ENCODE measurements at regions not wholly inside any gene's neighbourhood (a gene's known extent, or its start where the extent isn't known, plus 50 kb on each side); places are given as distances from the start of the nearest gene placed in this dataset.

DNA sequence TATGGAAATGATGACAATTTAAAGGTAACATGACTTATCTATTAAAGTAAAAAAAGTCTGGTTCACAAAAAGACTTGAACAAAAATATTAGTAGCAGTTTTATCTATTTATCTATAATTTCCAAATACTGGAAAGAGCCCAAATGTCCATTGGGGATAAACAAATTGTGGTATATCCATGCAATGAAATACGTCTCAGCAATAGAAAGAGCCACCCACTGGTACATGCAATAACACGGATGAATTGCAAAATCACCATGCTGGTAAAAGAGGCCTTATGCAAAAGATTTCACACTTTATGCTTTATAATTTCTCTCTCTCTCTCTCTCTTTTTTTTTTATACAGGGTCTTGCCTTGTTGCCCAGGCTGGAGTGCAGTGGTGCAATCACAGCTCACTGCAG, 91.4 kb upstream of the ASAP2 start:
- H3K4me3 ChIP-seq (replicated peaks in 1 of 3; ENCODE audit: insufficient read depth in 1 of 3, low read depth in 2 of 3, low read length in 3 of 3), result no peak overlapping the region
- no peak overlapping the region for H2AFZ ChIP-seq (ENCODE audit: low read length)
- POLR2A ChIA-PET, result interaction anchor here (0.6 kb wide), 1 partner anchor 312 kb away, joined by 3 read pairs; no protein-coding TSS in a partner anchor
- TF ChIP-seq, protein P1, sequence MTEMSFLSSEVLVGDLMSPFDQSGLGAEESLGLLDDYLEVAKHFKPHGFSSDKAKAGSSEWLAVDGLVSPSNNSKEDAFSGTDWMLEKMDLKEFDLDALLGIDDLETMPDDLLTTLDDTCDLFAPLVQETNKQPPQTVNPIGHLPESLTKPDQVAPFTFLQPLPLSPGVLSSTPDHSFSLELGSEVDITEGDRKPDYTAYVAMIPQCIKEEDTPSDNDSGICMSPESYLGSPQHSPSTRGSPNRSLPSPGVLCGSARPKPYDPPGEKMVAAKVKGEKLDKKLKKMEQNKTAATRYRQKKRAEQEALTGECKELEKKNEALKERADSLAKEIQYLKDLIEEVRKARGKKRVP (CRISPR knock-in tag; IDR thresholded peaks at IDR 0.05), result peak in 1 of 2 experiments; percentile 30; a peak in 1 of 4 replicates
- TF ChIP-seq CEBPB (IDR thresholded peaks at IDR 0.05; ENCODE audit: borderline replicate concordance, low read depth, low read length) (0 out of 2 replicates have a peak, but pooled peaks have one; percentile 23), SRF (IDR thresholded peaks at IDR 0.05; ENCODE audit: low read depth, low read length) (no peak)
- no peaks in the 10 kb centered on the region for H3K79me2 ChIP-seq (ENCODE audit: insufficient read depth, low read length)
- BruUV-seq (replicated peaks), result no TSS peak
- peaks cover 2 to 23% of the 10 kb centered on the region in 2 experiments; a peak in 3 of 5 replicates for H3K27me3 ChIP-seq (ENCODE audit: control insufficient read depth in 1 of 2, insufficient read depth in 2 of 2, low read length in 2 of 2)
- intact Hi-C loops (cut with micrococcal nuclease; ENCODE audit: unreplicated experiment), result no loop called here
- H3K4me2 ChIP-seq (ENCODE audit: low read depth, low read length), result no peak overlapping the region
- no peaks in the 10 kb centered on the region for H3K9me3 ChIP-seq (ENCODE audit: low read length)
- no peak overlapping the region for H3K9ac ChIP-seq (ENCODE audit: insufficient read depth, low read depth, low read length)
- peaks cover 8% of the 10 kb centered on the region; the same call in 1 of the 2 replicates for H3K4me1 ChIP-seq (ENCODE audit: insufficient read depth, low read length)
- H4K20me1 ChIP-seq (ENCODE audit: insufficient read depth, low read length), result no peaks in the 10 kb centered on the region
- WGBS (ENCODE audit: low lambda C conversion rate), result 54% methylated on average over 2 of the region's 2 CpGs
- DNase-seq (ENCODE audit: low spot score), result no peak
- FAIRE-seq, result no peak
- CTCF ChIA-PET (ENCODE audit: low intra/inter-chr PET ratio, low total read pairs), result no interaction called here
- in situ Hi-C loops (cut with HindIII; ENCODE audit: extremely low pct_ligation_motif_present, low pct_unique_long_range_greater_than_20kb), result no loop called here
- no peak overlapping the region for H3K27ac ChIP-seq (ENCODE audit: extremely low read length, insufficient read depth, low read length)
- no peaks in the 10 kb centered on the region for H3K36me3 ChIP-seq (replicated peaks in 1 of 2; ENCODE audit: control insufficient read depth in 1 of 2, insufficient read depth in 2 of 2, low read length in 2 of 2)
- ATAC-seq, result no peak

DNA sequence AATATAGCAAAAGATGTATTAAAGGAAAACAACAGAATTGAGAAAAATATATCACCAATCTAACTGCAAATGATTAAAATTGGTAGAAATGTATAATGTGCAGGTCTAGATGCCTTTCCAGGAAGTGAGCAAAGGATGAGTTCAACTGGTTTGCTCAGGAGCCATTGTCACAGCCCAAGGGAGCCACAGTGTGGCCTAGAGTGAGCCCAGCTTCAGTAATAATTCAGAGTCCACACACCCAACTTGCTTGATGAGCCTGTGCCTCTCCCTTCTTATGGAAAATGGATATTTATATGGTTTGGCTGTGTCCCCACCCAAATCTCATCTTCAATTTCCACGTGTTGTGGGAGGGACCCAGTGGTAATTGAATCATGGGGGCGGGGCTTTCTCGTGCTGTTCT, 92.2 kb upstream of the ASAP2 start:
- no TSS peak for BruUV-seq (replicated peaks)
- peaks cover 8% of the 10 kb centered on the region; the same call in 1 of the 2 replicates for H3K4me1 ChIP-seq (ENCODE audit: insufficient read depth, low read length)
- H3K27ac ChIP-seq (ENCODE audit: extremely low read length, insufficient read depth, low read length), result no peak overlapping the region
- peaks cover 2 to 27% of the 10 kb centered on the region in 2 experiments; a peak in 3 of 5 replicates for H3K27me3 ChIP-seq (ENCODE audit: control insufficient read depth in 1 of 2, insufficient read depth in 2 of 2, low read length in 2 of 2)
- no peak overlapping the region for H3K4me2 ChIP-seq (ENCODE audit: low read depth, low read length)
- in situ Hi-C loops (cut with HindIII; ENCODE audit: extremely low pct_ligation_motif_present, low pct_unique_long_range_greater_than_20kb), result no loop called here
- no peaks in the 10 kb centered on the region for H3K9me3 ChIP-seq (ENCODE audit: low read length)
- POLR2A ChIA-PET, result no interaction called here
- DNase-seq (ENCODE audit: low spot score) (no peak), FAIRE-seq (no peak), ATAC-seq (no peak)
- H3K9ac ChIP-seq (ENCODE audit: insufficient read depth, low read depth, low read length), result no peak overlapping the region
- no peaks in the 10 kb centered on the region for H3K36me3 ChIP-seq (replicated peaks in 1 of 2; ENCODE audit: control insufficient read depth in 1 of 2, insufficient read depth in 2 of 2, low read length in 2 of 2)
- no peaks in the 10 kb centered on the region for H4K20me1 ChIP-seq (ENCODE audit: insufficient read depth, low read length)
- TF ChIP-seq, protein P2, sequence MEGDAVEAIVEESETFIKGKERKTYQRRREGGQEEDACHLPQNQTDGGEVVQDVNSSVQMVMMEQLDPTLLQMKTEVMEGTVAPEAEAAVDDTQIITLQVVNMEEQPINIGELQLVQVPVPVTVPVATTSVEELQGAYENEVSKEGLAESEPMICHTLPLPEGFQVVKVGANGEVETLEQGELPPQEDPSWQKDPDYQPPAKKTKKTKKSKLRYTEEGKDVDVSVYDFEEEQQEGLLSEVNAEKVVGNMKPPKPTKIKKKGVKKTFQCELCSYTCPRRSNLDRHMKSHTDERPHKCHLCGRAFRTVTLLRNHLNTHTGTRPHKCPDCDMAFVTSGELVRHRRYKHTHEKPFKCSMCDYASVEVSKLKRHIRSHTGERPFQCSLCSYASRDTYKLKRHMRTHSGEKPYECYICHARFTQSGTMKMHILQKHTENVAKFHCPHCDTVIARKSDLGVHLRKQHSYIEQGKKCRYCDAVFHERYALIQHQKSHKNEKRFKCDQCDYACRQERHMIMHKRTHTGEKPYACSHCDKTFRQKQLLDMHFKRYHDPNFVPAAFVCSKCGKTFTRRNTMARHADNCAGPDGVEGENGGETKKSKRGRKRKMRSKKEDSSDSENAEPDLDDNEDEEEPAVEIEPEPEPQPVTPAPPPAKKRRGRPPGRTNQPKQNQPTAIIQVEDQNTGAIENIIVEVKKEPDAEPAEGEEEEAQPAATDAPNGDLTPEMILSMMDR (CRISPR knock-in tag; IDR thresholded peaks at IDR 0.05), result peak; percentile 11; the same call in 1 of the 2 replicates
- no peak for TF ChIP-seq SIX4 (CRISPR knock-in tag; IDR thresholded peaks at IDR 0.05)
- TF ChIP-seq HOXA3 (CRISPR knock-in tag; IDR thresholded peaks at IDR 0.05), result no peak
- TF ChIP-seq, protein P3, sequence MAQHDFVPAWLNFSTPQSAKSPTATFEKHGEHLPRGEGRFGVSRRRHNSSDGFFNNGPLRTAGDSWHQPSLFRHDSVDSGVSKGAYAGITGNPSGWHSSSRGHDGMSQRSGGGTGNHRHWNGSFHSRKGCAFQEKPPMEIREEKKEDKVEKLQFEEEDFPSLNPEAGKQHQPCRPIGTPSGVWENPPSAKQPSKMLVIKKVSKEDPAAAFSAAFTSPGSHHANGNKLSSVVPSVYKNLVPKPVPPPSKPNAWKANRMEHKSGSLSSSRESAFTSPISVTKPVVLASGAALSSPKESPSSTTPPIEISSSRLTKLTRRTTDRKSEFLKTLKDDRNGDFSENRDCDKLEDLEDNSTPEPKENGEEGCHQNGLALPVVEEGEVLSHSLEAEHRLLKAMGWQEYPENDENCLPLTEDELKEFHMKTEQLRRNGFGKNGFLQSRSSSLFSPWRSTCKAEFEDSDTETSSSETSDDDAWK (CRISPR knock-in tag; IDR thresholded peaks at IDR 0.05), result no peak
- H2AFZ ChIP-seq (ENCODE audit: low read length), result no peak overlapping the region
- no peak overlapping the region for H3K4me3 ChIP-seq (replicated peaks in 1 of 3; ENCODE audit: insufficient read depth in 1 of 3, low read depth in 2 of 3, low read length in 3 of 3)
- CTCF ChIA-PET (ENCODE audit: low intra/inter-chr PET ratio, low total read pairs), result no interaction called here
- no peaks in the 10 kb centered on the region for H3K79me2 ChIP-seq (ENCODE audit: insufficient read depth, low read length)
- 12% methylated on average over 3 of the region's 3 CpGs for WGBS (ENCODE audit: low lambda C conversion rate)
- intact Hi-C loops (cut with micrococcal nuclease; ENCODE audit: unreplicated experiment), result no loop called here

Measured in HepG2 (cell line).